Vagina (tissue), 2 donors: ENCODE measurements at regions not wholly inside any gene's neighbourhood (a gene's known extent, or its start where the extent isn't known, plus 50 kb on each side); places are given as distances from the start of the nearest gene placed in this dataset.
"Not testable (repeated sequence)": the region's sequence is repeated elsewhere in the genome, so short reads cannot be mapped to it uniquely, and the experiment has no call there.

ENCODE experiments used
- DNase-seq, 2 donors: peaks; one replicate each; pipeline ENCODE4 v3.0.0-alpha.2; 2017; ENCODE audit errors: extremely low spot score in 2 of 2
- H3K27ac ChIP-seq: fragments of 200-600 bp; sonication (generic); one replicate; pipeline ENCODE4 v1.5.1; 2019
- H3K27me3 ChIP-seq: fragments of 200-600 bp; sonication (generic); one replicate; pipeline ENCODE4 v1.5.1; 2019
- H3K36me3 ChIP-seq, 2 donors: fragments of 200-600 bp; sonication (generic); one replicate each; pipeline ENCODE4 v1.5.1; 2017 to 2019
- H3K4me1 ChIP-seq: fragments of 200-600 bp; sonication (generic); one replicate; pipeline ENCODE4 v1.5.1; 2019
- H3K4me3 ChIP-seq, 2 donors: fragments of 200-600 bp; sonication (generic); 1 replicate in 1 of 2; 2 replicates in 1 of 2; pipeline ENCODE4 v1.5.1; 2016 to 2019
- H3K9me3 ChIP-seq: fragments of 200-600 bp; sonication (generic); one replicate; pipeline ENCODE4 v1.5.1; 2019
- CTCF ChIP-seq, 3 experiments: fragments of 450-650 bp in 2 of 3; fragments of 200-600 bp in 1 of 3; sonication (generic) in 1 of 3; IDR thresholded peaks; one replicate each; pipeline ENCODE4 v1.5.1; 2017 to 2019; ENCODE audit warnings: antibody characterized with exemption in 3 of 3, mild to moderate bottlenecking in 2 of 3, moderate library complexity in 2 of 3
- POLR2A ChIP-seq, 2 donors: fragments of 450-650 bp; IDR thresholded peaks; one replicate each; pipeline ENCODE4 v1.6.1; 2017; ENCODE audit warnings: antibody characterized with exemption in 2 of 2, mild to moderate bottlenecking in 2 of 2, moderate library complexity in 2 of 2
- POLR2AphosphoS5 ChIP-seq, 2 donors: sonication (generic); formaldehyde crosslinking; IDR thresholded peaks; one replicate each; pipeline ENCODE4 v1.9.0; 2017; ENCODE audit warnings: antibody characterized with exemption in 2 of 2, mild to moderate bottlenecking in 2 of 2, low read depth in 1 of 2; ENCODE audit not compliant: insufficient read depth in 1 of 2
- intact Hi-C: fragments of 100-400 bp; cut with DNase I; formaldehyde crosslinking; loops from one replicate; pipeline ENCODE4 v1.15.1; 2023

DNA sequence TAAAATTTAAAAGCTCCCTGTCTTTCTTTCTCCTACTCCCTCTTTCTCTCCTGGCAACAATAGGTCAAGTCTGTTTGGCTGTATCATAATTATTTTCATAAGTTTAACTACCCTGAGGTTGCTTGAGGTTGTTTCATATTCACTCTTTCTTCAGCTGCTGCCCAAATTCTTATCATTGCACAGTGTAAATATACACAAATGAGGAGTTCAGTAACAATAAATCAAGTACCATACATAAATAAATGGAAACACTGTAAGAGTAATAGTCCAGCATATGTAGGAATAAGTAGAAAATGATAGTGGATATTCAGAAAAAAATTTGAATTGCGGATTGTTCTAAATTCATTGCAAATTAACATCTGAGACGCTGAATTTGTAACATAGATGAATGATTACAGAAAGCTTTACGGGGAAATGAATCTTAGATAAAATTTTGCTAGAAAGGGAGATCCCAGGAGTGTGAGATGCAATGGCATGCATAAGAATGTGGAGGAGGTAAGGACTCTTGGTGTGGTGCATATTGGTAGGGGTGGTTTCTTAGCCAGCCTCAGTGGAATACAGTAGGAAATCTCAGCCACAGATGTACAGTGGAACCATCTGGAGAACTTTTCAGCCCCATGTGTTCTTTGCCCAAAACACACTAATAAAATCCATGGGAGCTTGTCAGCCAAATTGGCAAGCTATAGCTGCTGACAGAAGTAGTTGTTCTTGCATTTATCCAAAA is 480.7 kb downstream of the HTR1B start:
- no peak overlapping the region for H3K27ac ChIP-seq
- TF ChIP-seq POLR2AphosphoS5 (IDR thresholded peaks at IDR 0.05; ENCODE audit: insufficient read depth in 1 of 2, low read depth in 1 of 2) = no peak
- no peak for TF ChIP-seq CTCF (IDR thresholded peaks at IDR 0.05)
- no peak for TF ChIP-seq POLR2A (IDR thresholded peaks at IDR 0.05)
- H3K27me3 ChIP-seq = no peaks in the 10 kb centered on the region
- DNase-seq = no peak
- no peak overlapping the region for H3K4me3 ChIP-seq
- no peaks in the 10 kb centered on the region for H3K9me3 ChIP-seq
- H3K36me3 ChIP-seq = no peaks in the 10 kb centered on the region
- intact Hi-C loops = no loop called here
- H3K4me1 ChIP-seq = no peaks in the 10 kb centered on the region

- no peak for DNase-seq
- no peaks in the 10 kb centered on the region for H3K9me3 ChIP-seq
- intact Hi-C loops = no loop called here
- H3K4me1 ChIP-seq = no peaks in the 10 kb centered on the region
- TF ChIP-seq POLR2A (IDR thresholded peaks at IDR 0.05) (no peak), CTCF (IDR thresholded peaks at IDR 0.05) (no peak), POLR2AphosphoS5 (IDR thresholded peaks at IDR 0.05; ENCODE audit: insufficient read depth in 1 of 2, low read depth in 1 of 2) (no peak)
- no peak overlapping the region for H3K4me3 ChIP-seq
- H3K27ac ChIP-seq = no peak overlapping the region
- H3K27me3 ChIP-seq = no peaks in the 10 kb centered on the region
- no peaks in the 10 kb centered on the region for H3K36me3 ChIP-seq
Observed at GRCh38 chr6:76972474-76972873, 490.8 kb downstream of the HTR1B start.

DNA sequence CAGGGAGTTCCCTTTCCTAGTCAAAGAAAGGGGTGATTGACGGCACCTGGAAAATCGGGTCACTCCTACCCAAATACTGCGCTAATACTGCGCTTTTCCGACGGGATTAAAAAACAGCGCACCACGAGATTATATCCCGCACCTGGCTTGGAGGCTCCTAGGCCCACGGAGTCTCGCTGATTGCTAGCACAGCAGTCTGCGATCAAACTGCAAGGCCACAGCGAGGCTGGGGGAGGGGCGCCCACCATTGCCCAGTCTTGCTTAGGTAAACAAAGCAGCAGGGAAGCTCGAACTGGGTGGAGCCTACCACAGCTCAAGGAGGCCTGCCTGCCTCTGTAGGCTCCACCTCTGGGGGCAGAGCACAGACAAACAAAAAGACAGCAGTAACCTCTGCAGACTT is 504.1 kb downstream of the HTR1B start:
- intact Hi-C loops, H3K9me3 ChIP-seq, H3K4me3 ChIP-seq, H3K27me3 ChIP-seq, H3K36me3 ChIP-seq, H3K27ac ChIP-seq, H3K4me1 ChIP-seq, DNase-seq: not testable (repeated sequence)

- intact Hi-C loops = no loop called here
Observed at GRCh38 chr6:76942203-76942966, 520.9 kb downstream of the HTR1B start.

DNA sequence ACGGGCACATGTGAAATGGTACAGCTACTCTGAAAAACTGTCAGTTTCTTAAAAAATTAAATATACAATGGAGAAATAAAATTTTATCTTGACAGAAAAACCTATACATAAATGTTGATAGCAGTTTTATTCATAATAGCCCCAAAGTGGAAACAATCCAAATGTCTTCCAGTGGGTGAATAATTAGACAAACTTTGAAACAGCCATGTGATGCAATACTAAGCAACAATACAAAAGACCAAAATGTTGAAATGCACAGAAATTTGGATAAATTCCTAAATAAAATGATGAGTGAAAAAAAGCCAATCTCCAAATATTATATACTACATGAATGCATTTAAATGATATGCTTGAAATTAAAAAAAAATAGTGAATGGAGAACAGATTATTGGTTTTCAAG is 523.1 kb downstream of the HTR1B start:
- TF ChIP-seq CTCF (IDR thresholded peaks at IDR 0.05) (no peak), POLR2A (IDR thresholded peaks at IDR 0.05) (no peak), POLR2AphosphoS5 (IDR thresholded peaks at IDR 0.05; ENCODE audit: insufficient read depth in 1 of 2, low read depth in 1 of 2) (no peak)
- H3K9me3 ChIP-seq = no peaks in the 10 kb centered on the region
- no peak for DNase-seq
- H3K4me3 ChIP-seq = no peak overlapping the region
- H3K27me3 ChIP-seq = no peaks in the 10 kb centered on the region
- H3K36me3 ChIP-seq = no peaks in the 10 kb centered on the region
- no peaks in the 10 kb centered on the region for H3K4me1 ChIP-seq
- intact Hi-C loops = no loop called here
- no peak overlapping the region for H3K27ac ChIP-seq

More at GRCh38 chr6:76942203-76942966, 520.9 kb downstream of the HTR1B start:
- H3K27me3 ChIP-seq = no peaks in the 10 kb centered on the region
- no peak overlapping the region for H3K27ac ChIP-seq
- TF ChIP-seq CTCF (IDR thresholded peaks at IDR 0.05) = no peak
- TF ChIP-seq POLR2A (IDR thresholded peaks at IDR 0.05) = no peak
- no peak for TF ChIP-seq POLR2AphosphoS5 (IDR thresholded peaks at IDR 0.05; ENCODE audit: insufficient read depth in 1 of 2, low read depth in 1 of 2)
- no peak overlapping the region for H3K4me3 ChIP-seq
- H3K9me3 ChIP-seq = no peaks in the 10 kb centered on the region
- DNase-seq = no peak
- H3K36me3 ChIP-seq = no peaks in the 10 kb centered on the region
- no peaks in the 10 kb centered on the region for H3K4me1 ChIP-seq
